SK-N-MC (cell line): ENCODE measurements at regions not wholly inside any gene's neighbourhood (a gene's known extent, or its start where the extent isn't known, plus 50 kb on each side); places are given as distances from the start of the nearest gene placed in this dataset.

Experiments
- EZH2 ChIP-seq: fragments of 200-600 bp; sonication (generic); IDR thresholded peaks from one replicate; pipeline ENCODE4 v1.6.1; 2017; ENCODE audit warnings: antibody characterized with exemption
- POLR2AphosphoS5 ChIP-seq: IDR thresholded peaks from 2 replicates; pipeline ENCODE4 v1.6.1; 2012; ENCODE audit warnings: mild to moderate bottlenecking, low read depth, low read length, borderline replicate concordance

GRCh38 chr3:84439476-84439875 is 519.3 kb upstream of the CADM2 start:
- TF ChIP-seq POLR2AphosphoS5 (no peak), EZH2 (no peak)
